SH-SY5Y (cell line): ENCODE measurements at regions not wholly inside any gene's neighbourhood (a gene's known extent, or its start where the extent isn't known, plus 50 kb on each side); places are given as distances from the start of the nearest gene placed in this dataset.

Experiments used
- GATA2 ChIP-seq: IDR thresholded peaks from 2 replicates; pipeline ENCODE4 v1.6.1; 2011; ENCODE audit warnings: mild to moderate bottlenecking, low read depth, low read length
- GATA3 ChIP-seq: IDR thresholded peaks from 2 replicates; pipeline ENCODE4 v1.6.1; 2011; ENCODE audit warnings: low read depth, mild to moderate bottlenecking, low read length, moderate library complexity

- TF ChIP-seq GATA2: no peak
- TF ChIP-seq GATA3: no peak
Observed at GRCh38 chr3:64357481-64357880, 132.2 kb upstream of the PRICKLE2 start.
